Type B pancreatic cell (in vitro differentiated cells): ENCODE measurements at regions not wholly inside any gene's neighbourhood (a gene's known extent, or its start where the extent isn't known, plus 50 kb on each side); places are given as distances from the start of the nearest gene placed in this dataset.

ENCODE experiments used
- DNase-seq: peaks from one replicate; pipeline ENCODE4 v3.0.0; 2021; ENCODE audit warnings: mixed read lengths; ENCODE audit not compliant: unreplicated experiment; ENCODE audit errors: extremely low spot score
- H3K27ac Mint-ChIP-seq: 2 replicates; pipeline ENCODE4 v1.8.0; 2021; ENCODE audit warnings: mild to moderate bottlenecking, mixed read lengths
- H3K27me3 Mint-ChIP-seq: 2 replicates; pipeline ENCODE4 v1.8.0; 2021; ENCODE audit warnings: mixed read lengths
- H3K36me3 Mint-ChIP-seq: 2 replicates; pipeline ENCODE4 v1.8.0; 2021; ENCODE audit warnings: mixed read lengths
- H3K4me1 Mint-ChIP-seq: one replicate; pipeline ENCODE4 v1.8.0; 2021; ENCODE audit warnings: mixed read lengths; ENCODE audit not compliant: unreplicated experiment
- H3K4me3 Mint-ChIP-seq: 2 replicates; pipeline ENCODE4 v1.8.0; 2021; ENCODE audit warnings: mild to moderate bottlenecking, mixed read lengths
- H3K9me3 Mint-ChIP-seq: 2 replicates; pipeline ENCODE4 v1.8.0; 2021; ENCODE audit warnings: mixed read lengths
- TF ChIP-seq, protein P1 (sequence below): fragments of 200-600 bp; sonication (generic); conservative IDR thresholded peaks from 2 replicates; pipeline ENCODE4 v1.5.0; 2021; ENCODE audit warnings: antibody characterized with exemption, mild to moderate bottlenecking

- Mint-ChIP-seq H3K4me3 (no peak overlapping the region), H3K4me1 (peaks cover 19% of the 10 kb centered on the region), H3K27me3 (no peaks in the 10 kb centered on the region), H3K27ac (no peak overlapping the region), H3K36me3 (no peaks in the 10 kb centered on the region), H3K9me3 (no peaks in the 10 kb centered on the region)
- no peak for DNase-seq
- TF ChIP-seq, protein P1, sequence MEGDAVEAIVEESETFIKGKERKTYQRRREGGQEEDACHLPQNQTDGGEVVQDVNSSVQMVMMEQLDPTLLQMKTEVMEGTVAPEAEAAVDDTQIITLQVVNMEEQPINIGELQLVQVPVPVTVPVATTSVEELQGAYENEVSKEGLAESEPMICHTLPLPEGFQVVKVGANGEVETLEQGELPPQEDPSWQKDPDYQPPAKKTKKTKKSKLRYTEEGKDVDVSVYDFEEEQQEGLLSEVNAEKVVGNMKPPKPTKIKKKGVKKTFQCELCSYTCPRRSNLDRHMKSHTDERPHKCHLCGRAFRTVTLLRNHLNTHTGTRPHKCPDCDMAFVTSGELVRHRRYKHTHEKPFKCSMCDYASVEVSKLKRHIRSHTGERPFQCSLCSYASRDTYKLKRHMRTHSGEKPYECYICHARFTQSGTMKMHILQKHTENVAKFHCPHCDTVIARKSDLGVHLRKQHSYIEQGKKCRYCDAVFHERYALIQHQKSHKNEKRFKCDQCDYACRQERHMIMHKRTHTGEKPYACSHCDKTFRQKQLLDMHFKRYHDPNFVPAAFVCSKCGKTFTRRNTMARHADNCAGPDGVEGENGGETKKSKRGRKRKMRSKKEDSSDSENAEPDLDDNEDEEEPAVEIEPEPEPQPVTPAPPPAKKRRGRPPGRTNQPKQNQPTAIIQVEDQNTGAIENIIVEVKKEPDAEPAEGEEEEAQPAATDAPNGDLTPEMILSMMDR, result no peak
Observed at GRCh38 chr5:34606101-34606500, 50.0 kb upstream of the RAI14 start.
